NCI-H774 (cell line): ENCODE measurements at regions not wholly inside any gene's neighbourhood (a gene's known extent, or its start where the extent isn't known, plus 50 kb on each side); places are given as distances from the start of the nearest gene placed in this dataset.

Source experiments
- DNase-seq: peaks from one replicate; lab custom pipeline; 2025; lab: John Stamatoyannopoulos, UW

DNA sequence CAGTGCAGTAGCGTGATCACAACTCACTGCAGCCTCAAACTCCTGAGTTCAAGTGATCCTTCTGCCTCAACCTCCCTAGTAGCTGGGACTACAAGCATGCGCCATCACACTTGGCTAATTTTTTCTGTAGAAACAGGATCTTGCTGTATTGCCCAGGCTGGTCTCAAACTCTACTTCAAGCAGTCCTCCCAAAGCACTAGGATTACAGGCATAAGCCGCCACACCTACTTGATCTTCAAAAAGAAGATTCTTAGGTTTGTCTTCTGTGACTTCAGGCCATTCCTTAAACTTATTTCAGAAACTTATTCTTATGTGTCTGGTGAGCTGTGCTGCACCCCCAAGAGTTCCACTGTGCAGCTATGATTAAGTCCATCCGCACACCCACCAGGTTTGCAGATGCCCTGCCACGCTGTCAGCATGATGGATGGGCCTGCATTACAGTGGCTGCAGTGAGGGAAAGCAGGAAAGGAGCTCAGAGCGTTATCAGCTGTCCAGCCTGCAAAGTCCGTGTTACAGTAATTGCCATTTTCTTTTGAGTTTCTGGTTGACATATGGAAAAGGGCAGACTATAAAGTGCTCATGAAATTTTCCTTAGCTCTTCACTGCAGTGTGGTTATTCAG lies 146.6 kb downstream of the AASDH start:
- no peak for DNase-seq

GRCh38 chr4:56238251-56238650 lies 149.0 kb downstream of the AASDH start:
- no peak for DNase-seq

- DNase-seq = no peak
These were observed 151.6 kb downstream of the AASDH start for GRCh38 chr4:56235725-56236124.

DNA sequence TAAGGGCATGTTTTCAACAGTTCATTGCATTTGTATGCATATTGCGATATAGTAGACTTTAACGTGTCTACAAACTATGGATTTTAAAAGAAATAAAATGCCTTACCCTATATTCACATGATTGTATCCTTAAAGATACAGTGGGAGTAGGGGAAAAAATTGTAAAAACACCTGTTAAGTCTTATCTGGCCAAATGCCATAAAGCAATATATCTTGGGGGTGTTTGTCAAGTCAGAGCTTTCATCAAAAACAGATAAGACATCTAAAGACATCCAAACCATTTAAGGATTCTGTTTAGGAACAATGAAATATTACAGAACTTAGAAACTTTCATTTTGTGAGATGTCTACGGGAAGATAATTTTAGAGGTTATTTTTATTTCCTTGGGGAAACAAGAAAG lies 152.3 kb downstream of the AASDH start:
- no peak for DNase-seq

DNA sequence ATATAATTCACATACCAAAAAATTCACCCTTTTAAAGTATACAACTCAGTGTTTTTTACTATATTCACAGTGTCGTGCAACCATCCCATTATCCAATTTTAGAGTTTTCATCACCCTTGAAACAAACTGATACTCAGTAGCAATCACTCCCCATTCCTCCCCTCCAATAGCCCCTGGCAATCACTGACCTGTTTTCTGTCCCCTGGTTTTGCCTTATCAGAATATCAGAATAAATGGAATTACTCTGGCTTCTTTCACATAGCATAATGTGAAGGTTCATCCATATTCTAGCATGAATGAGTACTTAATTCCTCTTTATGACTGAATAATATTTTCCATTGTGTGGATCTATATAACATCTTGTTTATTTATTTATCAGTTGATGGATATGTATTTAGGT lies 153.2 kb downstream of the AASDH start:
- no peak for DNase-seq

DNA sequence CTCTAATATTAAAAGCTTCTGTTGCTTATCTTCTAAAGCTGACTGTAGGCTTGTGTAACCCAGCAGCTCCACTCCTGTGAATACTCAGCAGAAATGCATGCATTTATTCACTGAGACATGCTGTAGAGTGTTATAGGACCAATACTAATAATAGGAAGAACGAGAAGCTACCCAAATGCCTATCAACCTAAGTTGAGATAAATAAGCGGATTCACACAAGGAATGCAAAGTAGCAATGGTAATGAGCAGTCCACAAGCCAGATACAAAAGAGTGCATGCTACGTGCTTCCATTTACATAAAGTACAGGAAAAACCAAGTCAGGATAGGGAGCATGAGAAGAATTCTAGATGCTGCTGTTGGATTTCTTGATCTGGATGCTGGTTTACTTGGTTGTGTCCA lies 155.9 kb downstream of the AASDH start:
- no peak for DNase-seq

- DNase-seq = no peak
These were observed 157.3 kb downstream of the AASDH start for GRCh38 chr4:56229947-56230346.

DNA sequence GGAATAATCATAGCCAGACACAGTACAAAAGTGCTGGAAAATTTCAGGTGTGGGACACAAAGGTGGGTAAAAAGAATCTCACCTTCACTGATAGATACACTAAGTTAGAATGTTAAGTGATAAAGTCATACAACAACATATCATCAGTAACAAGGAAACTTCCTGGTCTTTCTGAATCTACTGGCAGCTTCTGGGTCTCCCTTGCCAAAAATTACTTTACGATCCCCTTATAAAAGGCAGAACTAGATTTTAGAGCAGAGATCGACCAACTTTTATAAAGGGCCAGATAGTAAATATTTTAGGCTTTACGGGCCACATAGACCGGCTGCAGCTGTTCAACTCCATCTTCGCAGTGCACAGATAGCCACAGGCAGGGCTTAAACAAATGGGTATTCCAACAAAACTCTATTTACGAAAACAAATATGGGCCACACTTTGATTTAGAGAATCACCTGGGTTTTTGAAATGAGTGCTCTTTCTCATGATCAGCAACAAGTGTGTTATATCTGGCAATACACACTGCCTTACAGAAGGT lies 159.9 kb downstream of the AASDH start:
- no peak for DNase-seq

- DNase-seq = no peak
These were observed 160.7 kb downstream of the AASDH start for GRCh38 chr4:56226579-56226978.

DNA sequence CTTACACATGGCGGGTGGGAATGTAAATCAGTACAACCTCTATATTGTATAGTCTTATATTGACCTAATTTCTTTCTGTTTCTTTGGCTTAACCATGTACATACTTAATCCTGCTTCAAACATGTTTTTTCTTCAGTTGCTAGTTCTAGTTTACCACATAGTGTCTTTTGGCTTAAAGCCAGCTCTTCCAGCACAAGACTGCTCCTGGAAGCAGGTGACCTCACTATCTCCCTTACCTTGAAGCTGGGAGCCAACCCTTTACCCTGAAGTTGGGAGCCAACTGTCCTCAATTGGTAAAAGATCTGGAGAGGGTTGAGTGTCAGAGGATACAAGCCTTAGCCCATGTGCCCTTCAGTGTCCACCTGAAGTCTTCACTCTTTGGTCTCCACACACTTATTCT lies 162.7 kb downstream of the AASDH start:
- DNase-seq = no peak

- DNase-seq = no peak
These were observed 164.8 kb downstream of the AASDH start for GRCh38 chr4:56222514-56222913.

DNA sequence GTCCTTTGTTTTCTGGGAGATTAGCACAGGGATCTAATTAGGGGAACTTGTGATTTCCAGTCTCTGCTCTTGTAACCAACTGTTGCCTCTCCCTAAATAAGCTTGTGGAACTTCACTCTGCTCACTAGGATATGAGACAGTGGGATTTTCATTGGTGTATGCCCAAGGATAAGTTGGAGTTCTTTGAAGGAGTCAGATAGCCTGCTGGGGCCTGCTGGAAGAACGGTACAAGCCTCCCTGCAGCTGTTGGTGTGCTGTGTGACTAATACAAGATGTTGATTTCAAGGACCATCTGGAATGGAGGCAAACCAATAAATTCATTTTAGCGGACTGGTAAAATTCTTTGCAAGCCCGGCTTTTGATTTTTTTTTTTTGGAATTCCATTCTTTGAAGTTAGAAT lies 167.0 kb downstream of the AASDH start:
- no peak for DNase-seq

DNA sequence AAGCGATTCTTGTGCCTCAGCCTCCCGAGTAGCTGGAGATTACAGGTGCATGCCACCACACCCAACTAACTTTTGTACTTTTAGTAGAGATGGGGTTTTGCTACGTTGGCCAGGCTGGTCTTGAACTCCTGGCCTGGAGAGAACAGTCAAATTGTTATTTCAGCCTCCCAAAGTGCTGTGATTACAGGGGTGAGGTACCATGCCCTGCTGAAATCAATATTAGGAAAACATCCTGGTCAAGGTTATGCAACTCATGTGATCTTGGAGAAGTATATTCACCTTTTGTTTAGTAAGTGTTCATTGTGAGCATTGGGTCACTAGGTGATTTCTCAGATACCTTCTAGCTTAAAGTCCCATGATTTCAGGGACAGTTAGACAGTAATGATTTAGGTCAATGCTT lies 167.8 kb downstream of the AASDH start:
- DNase-seq = no peak

GRCh38 chr4:56218230-56218895 lies 168.9 kb downstream of the AASDH start:
- no peak for DNase-seq

GRCh38 chr4:56217343-56217890 lies 169.9 kb downstream of the AASDH start:
- no peak for DNase-seq

DNA sequence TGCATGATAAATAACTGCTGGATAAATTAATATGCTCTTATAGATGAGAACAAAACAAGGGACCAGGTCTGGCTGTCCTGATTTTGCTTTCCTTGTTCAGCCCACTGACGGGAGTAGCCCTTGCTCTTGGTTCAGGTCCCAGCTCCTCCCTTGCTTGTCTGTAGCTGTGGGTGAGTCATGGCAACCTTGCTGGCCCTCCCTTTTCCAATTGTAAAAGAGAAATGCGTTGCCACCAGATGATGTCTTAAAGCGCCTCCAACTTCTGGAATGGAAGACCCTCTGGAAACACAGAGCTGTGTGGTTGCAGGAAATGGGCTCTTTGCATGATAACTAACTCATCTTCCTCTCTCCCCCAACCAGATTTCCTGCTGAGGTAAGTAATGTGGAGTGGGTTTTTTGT lies 171.4 kb downstream of the AASDH start:
- DNase-seq = no peak

GRCh38 chr4:56215141-56215783 lies 172.0 kb downstream of the AASDH start:
- no peak for DNase-seq

GRCh38 chr4:56213543-56213942 lies 173.7 kb downstream of the AASDH start:
- no peak for DNase-seq

DNA sequence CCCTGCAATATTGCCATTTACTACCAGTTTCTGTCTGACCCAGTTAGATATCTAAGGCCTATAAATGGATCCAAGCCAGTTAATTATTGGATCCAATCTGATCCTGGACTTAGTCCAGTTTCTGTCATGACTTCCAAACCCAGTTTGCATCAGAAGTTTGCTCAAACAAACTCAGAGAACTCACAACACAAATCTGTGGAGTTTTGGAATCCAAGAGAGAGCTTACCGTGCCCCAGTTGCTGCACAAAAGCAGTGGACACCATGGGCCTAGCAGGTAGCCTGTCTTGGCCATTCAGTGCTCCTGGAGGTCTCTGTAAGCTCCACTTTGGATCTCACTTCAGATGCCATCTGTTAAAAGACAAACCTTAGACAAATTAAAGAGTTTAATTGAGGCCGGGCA lies 174.5 kb downstream of the AASDH start:
- DNase-seq = no peak

GRCh38 chr4:56211202-56211601 lies 176.1 kb downstream of the AASDH start:
- no peak for DNase-seq

GRCh38 chr4:56210397-56210796 lies 176.9 kb downstream of the AASDH start:
- DNase-seq = no peak

GRCh38 chr4:56209767-56210166 lies 177.5 kb downstream of the AASDH start:
- no peak for DNase-seq

- no peak for DNase-seq
These were observed 179.2 kb downstream of the AASDH start for GRCh38 chr4:56208103-56208502.
